ENCODE measurements at regions not wholly inside any gene's neighbourhood (a gene's known extent, or its start where the extent isn't known, plus 50 kb on each side); places are given as distances from the start of the nearest gene placed in this dataset.

DNA sequence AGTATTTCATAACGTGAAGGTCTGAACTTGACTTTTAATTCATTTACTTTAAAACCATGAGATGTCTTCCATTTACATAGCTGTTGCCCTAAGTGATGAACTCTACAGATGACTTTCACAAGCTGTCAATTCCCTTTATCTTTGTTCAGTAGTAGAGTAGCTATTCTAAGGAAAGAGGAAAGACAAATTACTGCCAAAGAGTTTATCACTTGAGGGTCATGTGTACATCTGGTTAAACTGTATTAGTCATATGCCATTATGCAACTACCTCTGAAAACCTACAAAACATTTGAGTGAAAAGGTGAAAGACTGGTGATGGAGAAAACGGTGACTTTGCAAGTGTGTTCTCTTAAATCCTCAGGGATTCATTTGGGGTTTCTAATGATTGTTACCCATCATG is 763.9 kb downstream of the TMEM182 start:
- no peak overlapping the region for H2AK5ac ChIP-seq (ENCODE audit: insufficient read length, low read length)
- TF ChIP-seq, protein P1, sequence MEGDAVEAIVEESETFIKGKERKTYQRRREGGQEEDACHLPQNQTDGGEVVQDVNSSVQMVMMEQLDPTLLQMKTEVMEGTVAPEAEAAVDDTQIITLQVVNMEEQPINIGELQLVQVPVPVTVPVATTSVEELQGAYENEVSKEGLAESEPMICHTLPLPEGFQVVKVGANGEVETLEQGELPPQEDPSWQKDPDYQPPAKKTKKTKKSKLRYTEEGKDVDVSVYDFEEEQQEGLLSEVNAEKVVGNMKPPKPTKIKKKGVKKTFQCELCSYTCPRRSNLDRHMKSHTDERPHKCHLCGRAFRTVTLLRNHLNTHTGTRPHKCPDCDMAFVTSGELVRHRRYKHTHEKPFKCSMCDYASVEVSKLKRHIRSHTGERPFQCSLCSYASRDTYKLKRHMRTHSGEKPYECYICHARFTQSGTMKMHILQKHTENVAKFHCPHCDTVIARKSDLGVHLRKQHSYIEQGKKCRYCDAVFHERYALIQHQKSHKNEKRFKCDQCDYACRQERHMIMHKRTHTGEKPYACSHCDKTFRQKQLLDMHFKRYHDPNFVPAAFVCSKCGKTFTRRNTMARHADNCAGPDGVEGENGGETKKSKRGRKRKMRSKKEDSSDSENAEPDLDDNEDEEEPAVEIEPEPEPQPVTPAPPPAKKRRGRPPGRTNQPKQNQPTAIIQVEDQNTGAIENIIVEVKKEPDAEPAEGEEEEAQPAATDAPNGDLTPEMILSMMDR (conservative IDR thresholded peaks at IDR 0.05): no peak
- H3K9me3 ChIP-seq (ENCODE audit: control insufficient read depth, low read depth, low read length): no peaks in the 10 kb centered on the region
- H2AFZ ChIP-seq (ENCODE audit: low read length): no peak overlapping the region
- H4K20me1 ChIP-seq (ENCODE audit: control insufficient read depth, insufficient read depth, insufficient read length): no peaks in the 10 kb centered on the region
- no peak overlapping the region for H3K18ac ChIP-seq (ENCODE audit: insufficient read length, low read depth, low read length)
- no peak overlapping the region for H2BK20ac ChIP-seq (ENCODE audit: low read depth, low read length, poor library complexity, severe bottlenecking)
- Mint-ChIP-seq H3K4me1 (peaks cover 4% of the 10 kb centered on the region in 2 experiments; a peak in 3 of 4 replicates), H3K27me3 (ENCODE audit: low read depth) (no peaks in the 10 kb centered on the region), H3K36me3 (ENCODE audit: insufficient read depth in 1 of 3, low read depth in 3 of 3) (no peaks in the 10 kb centered on the region), H3K9me3 (peaks cover 0 to 3% of the 10 kb centered on the region in 2 experiments; a peak in 2 of 5 replicates), H3K4me3 (no peak overlapping the region), H3K27ac (no peak overlapping the region)
- H2BK12ac ChIP-seq (ENCODE audit: insufficient read length, low read depth, low read length): no peak overlapping the region
- no peak overlapping the region for H3T11ph ChIP-seq (ENCODE audit: low read length)
- no peak overlapping the region for H2BK15ac ChIP-seq (ENCODE audit: low read depth, low read length)
- DNase-seq: no peak
- no peak overlapping the region for H4K91ac ChIP-seq (ENCODE audit: insufficient read length, low read depth, low read length)
- H3K4me2 ChIP-seq (ENCODE audit: insufficient read depth, insufficient read length, low read length): no peak overlapping the region
- H3K23ac ChIP-seq (ENCODE audit: insufficient read length, low read depth, low read length): no peak overlapping the region
- no peaks in the 10 kb centered on the region for H3K79me2 ChIP-seq (ENCODE audit: insufficient read depth, low read length)
- no peak overlapping the region for H3K56ac ChIP-seq (ENCODE audit: insufficient read length, low read depth, low read length)
- no peaks in the 10 kb centered on the region for H3K79me1 ChIP-seq (ENCODE audit: insufficient read depth, low read depth, low read length, poor library complexity, severe bottlenecking)
- no peaks in the 10 kb centered on the region for H3K23me2 ChIP-seq (ENCODE audit: insufficient read length, low read depth, low read length, poor library complexity, severe bottlenecking)
- H4K5ac ChIP-seq (ENCODE audit: insufficient read length, low read depth, low read length): no peak overlapping the region
- H2BK5ac ChIP-seq (ENCODE audit: insufficient read length, low read length): no peak overlapping the region
- H3K14ac ChIP-seq (ENCODE audit: insufficient read depth, low read length): no peak overlapping the region
- WGBS (ENCODE audit: extremely low coverage, insufficient read length, low lambda C conversion rate): no CpG with 5 or more reads among the region's 2 CpGs
- no peak overlapping the region for H3K27ac ChIP-seq (ENCODE audit: insufficient read length, low read depth, low read length)
- no peak overlapping the region for H3K4ac ChIP-seq (ENCODE audit: low read depth, low read length)
- H3K9ac ChIP-seq (ENCODE audit: extremely low read depth, insufficient read length, low read length): no peak overlapping the region
- no peaks in the 10 kb centered on the region for H3K4me1 ChIP-seq (ENCODE audit: insufficient read depth, low read length)
- no peak overlapping the region for H4K8ac ChIP-seq (replicated peaks; ENCODE audit: insufficient read length, low read depth, low read length)
- H3K27me3 ChIP-seq (ENCODE audit: insufficient read depth, low read length): no peaks in the 10 kb centered on the region
- no peak overlapping the region for H2BK120ac ChIP-seq (ENCODE audit: low read depth, low read length, poor library complexity, severe bottlenecking)
